IMR-90 (cell line): ENCODE measurements at regions not wholly inside any gene's neighbourhood (a gene's known extent, or its start where the extent isn't known, plus 50 kb on each side); places are given as distances from the start of the nearest gene placed in this dataset.

Experiments
- ATAC-seq: fragments of 200-7000 bp; cut with Tn5 transposase; 2 replicates; pipeline ENCODE4 v1.9.1; 2020; ENCODE audit warnings: low read depth, mild to moderate bottlenecking, moderate library complexity
- BruUV-seq: library from RNA; stranded (reverse); fragments of 400-500 nt; replicated peaks from 2 replicates; lab custom pipeline; 2021; lab: Mats Ljungman, UMichigan
- CTCF ChIA-PET: fragments of 300-600 bp; formaldehyde crosslinking; extraction: SDS; loops from one replicate; lab custom pipeline; 2021; ENCODE audit warnings: antibody characterized with exemption; lab: Yijun Ruan, JAX
- POLR2A ChIA-PET: fragments of 300-600 bp; sonication (Branson Sonifier 250); formaldehyde crosslinking; loops from one replicate; lab custom pipeline; 2022; ENCODE audit warnings: antibody characterized with exemption; ENCODE audit not compliant: unreplicated experiment; lab: Charles Lee
- DNase-seq: peaks from one replicate; pipeline ENCODE4 v3.0.0; 2013
- H2AFZ ChIP-seq: replicated peaks from 2 replicates; pipeline ENCODE3; 2013; ENCODE audit warnings: low read length, mild to moderate bottlenecking; ENCODE audit not compliant: poor library complexity
- H2AK5ac ChIP-seq: 2 replicates; pipeline ENCODE4 v1.6.1; 2013; ENCODE audit warnings: low read depth, low read length, inconsistent platforms
- H2AK9ac ChIP-seq: replicated peaks from 2 replicates; pipeline ENCODE3; 2013; ENCODE audit warnings: mild to moderate bottlenecking, low read depth, low read length, moderate library complexity; ENCODE audit not compliant: poor library complexity
- H2BK120ac ChIP-seq: 2 replicates; pipeline ENCODE4 v1.6.1; 2013; ENCODE audit warnings: low read depth, low read length, inconsistent platforms
- H2BK15ac ChIP-seq: 3 replicates; pipeline ENCODE4 v1.6.1; 2013; ENCODE audit warnings: low read depth, low read length, inconsistent platforms
- H2BK20ac ChIP-seq: 2 replicates; pipeline ENCODE4 v1.6.1; 2013; ENCODE audit warnings: low read depth, mild to moderate bottlenecking, inconsistent platforms, low read length, moderate library complexity
- H2BK5ac ChIP-seq: 2 replicates; pipeline ENCODE4 v1.6.1; 2013; ENCODE audit warnings: mild to moderate bottlenecking, low read depth, low read length, inconsistent platforms; ENCODE audit not compliant: poor library complexity, severe bottlenecking
- H3K14ac ChIP-seq: replicated peaks from 2 replicates; pipeline ENCODE4 v1.6.1; 2013; ENCODE audit warnings: low read depth, low read length, inconsistent platforms
- H3K18ac ChIP-seq: 2 replicates; pipeline ENCODE4 v1.6.1; 2013; ENCODE audit warnings: low read depth, low read length, control low read depth
- H3K23ac ChIP-seq: 2 replicates; pipeline ENCODE4 v1.6.1; 2013; ENCODE audit warnings: low read depth, low read length, inconsistent platforms
- H3K27ac ChIP-seq: 2 replicates; pipeline ENCODE4 v1.5.1; 2013; ENCODE audit warnings: mild to moderate bottlenecking, control low read depth, low read length; ENCODE audit not compliant: insufficient read depth
- H3K27me3 ChIP-seq: 2 replicates; pipeline ENCODE4 v1.6.1; 2013; ENCODE audit warnings: low read length; ENCODE audit not compliant: control insufficient read depth, insufficient read depth
- H3K36me3 ChIP-seq: 2 replicates; pipeline ENCODE4 v1.6.1; 2013; ENCODE audit warnings: low read length, mixed read lengths; ENCODE audit not compliant: control insufficient read depth, insufficient read depth
- H3K4ac ChIP-seq: 2 replicates; pipeline ENCODE4 v1.6.1; 2013; ENCODE audit warnings: low read depth, low read length, inconsistent platforms
- H3K4me1 ChIP-seq: 2 replicates; pipeline ENCODE4 v1.6.1; 2013; ENCODE audit warnings: low read length, mixed read lengths; ENCODE audit not compliant: control insufficient read depth, insufficient read depth
- H3K4me2 ChIP-seq: 2 replicates; pipeline ENCODE4 v1.6.1; 2013; ENCODE audit warnings: low read depth, mild to moderate bottlenecking, control low read depth, low read length, moderate library complexity
- H3K4me3 ChIP-seq: 2 replicates; pipeline ENCODE4 v1.5.1; 2013; ENCODE audit warnings: low read depth, mild to moderate bottlenecking, control low read depth, low read length, moderate library complexity; ENCODE audit not compliant: insufficient read depth
- H3K56ac ChIP-seq: 2 replicates; pipeline ENCODE4 v1.6.1; 2013; ENCODE audit warnings: low read length, inconsistent platforms; ENCODE audit not compliant: insufficient read depth; ENCODE audit errors: extremely low read depth
- H3K79me1 ChIP-seq, 2 experiments: 2 replicates each; pipeline ENCODE4 v1.6.1; 2013; ENCODE audit warnings: low read length in 2 of 2, inconsistent platforms in 1 of 2, low read depth in 1 of 2
- H3K9ac ChIP-seq: 2 replicates; pipeline ENCODE4 v1.6.1; 2013; ENCODE audit warnings: low read depth, low read length, control low read depth
- H3K9me1 ChIP-seq: 2 replicates; pipeline ENCODE4 v1.6.1; 2013; ENCODE audit warnings: low read length, inconsistent platforms; ENCODE audit not compliant: insufficient read depth
- H3K9me3 ChIP-seq: 2 replicates; pipeline ENCODE4 v1.6.1; 2013; ENCODE audit warnings: low read length; ENCODE audit not compliant: control insufficient read depth, insufficient read depth
- H4K20me1 ChIP-seq: 2 replicates; pipeline ENCODE4 v1.6.1; 2013; ENCODE audit warnings: low read length, inconsistent platforms; ENCODE audit not compliant: insufficient read depth
- H4K5ac ChIP-seq: 2 replicates; pipeline ENCODE4 v1.6.1; 2013; ENCODE audit warnings: mild to moderate bottlenecking, low read depth, low read length, control low read depth
- H4K8ac ChIP-seq, 2 experiments: 2 replicates each; pipeline ENCODE4 v1.6.1; 2013; ENCODE audit warnings: low read depth in 2 of 2, low read length in 2 of 2, control low read depth in 1 of 2, inconsistent platforms in 1 of 2
- H4K91ac ChIP-seq: 2 replicates; pipeline ENCODE4 v1.6.1; 2013; ENCODE audit warnings: low read depth, low read length, inconsistent platforms; ENCODE audit not compliant: insufficient read depth
- FOS ChIP-seq: fragments of 150-350 bp; IDR thresholded peaks from 2 replicates; pipeline ENCODE4 v1.6.1; 2016; ENCODE audit warnings: low read depth, low read length
- MAZ ChIP-seq: IDR thresholded peaks from 2 replicates; pipeline ENCODE4 v1.6.1; 2012; ENCODE audit warnings: low read depth, mild to moderate bottlenecking, low read length, improper control_type of control experiment, moderate library complexity, borderline replicate concordance
- POLR2A ChIP-seq: IDR thresholded peaks from 2 replicates; pipeline ENCODE4 v1.6.1; 2012; ENCODE audit warnings: mild to moderate bottlenecking, low read depth, low read length
- RAD21 ChIP-seq: IDR thresholded peaks from 2 replicates; pipeline ENCODE4 v1.6.1; 2012; ENCODE audit warnings: low read length, improper control_type of control experiment
- RCOR1 ChIP-seq: IDR thresholded peaks from 2 replicates; pipeline ENCODE4 v1.6.1; 2012; ENCODE audit warnings: mild to moderate bottlenecking, low read length, improper control_type of control experiment; ENCODE audit not compliant: insufficient replicate concordance
- RFX5 ChIP-seq: IDR thresholded peaks from 2 replicates; pipeline ENCODE4 v1.8.0; 2012; ENCODE audit warnings: low read depth, mild to moderate bottlenecking, low read length, moderate library complexity
- SMC3 ChIP-seq: fragments of 150-350 bp; IDR thresholded peaks from 2 replicates; pipeline ENCODE4 v1.6.1; 2016; ENCODE audit warnings: low read depth, mild to moderate bottlenecking, antibody characterized with exemption, low read length, moderate library complexity
- WGBS, 2 experiments: methylation state at CpG; one replicate each; pipeline versions ENCODE4 v1.1.5 to v1.1.7; 2013; ENCODE audit warnings: missing lambda C conversion rate in 2 of 2; ENCODE audit not compliant: insufficient read length in 1 of 2; ENCODE audit errors: extremely low coverage in 2 of 2; 5-methylcytosine and 5-hydroxymethylcytosine counted together
- dilution Hi-C: fragments of 300-500 bp; cut with HindIII; formaldehyde crosslinking; loops from one replicate; pipeline ENCODE4 v1.14.3; 2018; ENCODE audit warnings: low sequenced_read_pairs; ENCODE audit not compliant: unreplicated experiment
- in situ Hi-C: fragments of 300-500 bp; cut with MboI; formaldehyde crosslinking; loops from 3 replicates; pipeline ENCODE4 v1.14.3; 2019; ENCODE audit warnings: low sequenced_read_pairs, inconsistent platforms, mixed read lengths
- intact Hi-C: fragments of 100-400 bp; cut with micrococcal nuclease; formaldehyde crosslinking; loops from 2 replicates; pipeline ENCODE4 v1.10.0; 2022
- TF ChIP-seq, protein P1 (sequence below): fragments of 150-350 bp; IDR thresholded peaks from 2 replicates; pipeline ENCODE4 v1.6.1; 2016; ENCODE audit warnings: low read depth, mild to moderate bottlenecking, low read length, moderate library complexity, borderline replicate concordance

DNA sequence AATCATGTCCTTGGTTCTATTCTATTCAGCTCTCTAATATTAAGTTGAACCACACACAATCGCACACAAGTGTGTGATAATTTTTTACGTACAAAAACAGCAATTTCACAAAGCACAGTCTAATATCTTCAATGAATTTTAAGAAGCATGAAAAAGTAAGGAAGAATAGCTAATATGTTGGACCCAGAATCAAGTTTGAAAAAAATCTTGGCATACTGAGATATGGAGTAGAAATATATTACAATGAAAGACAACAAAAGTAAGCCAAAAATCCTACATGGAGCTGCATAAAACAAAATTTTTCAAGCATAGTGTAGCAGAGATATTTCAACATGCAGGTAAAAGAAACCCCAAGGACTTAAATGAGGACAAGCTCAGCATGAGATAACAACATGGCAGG, 219.1 kb upstream of the RND3 start:
- no peak overlapping the region for H2BK5ac ChIP-seq
- H3K14ac ChIP-seq = no peak overlapping the region
- no peak overlapping the region for H3K4me3 ChIP-seq
- H3K9me3 ChIP-seq = no peaks in the 10 kb centered on the region
- in situ Hi-C loops = no loop called here
- ChIA-PET CTCF (no interaction called here), POLR2A (no interaction called here)
- H2AK9ac ChIP-seq = no peak overlapping the region
- intact Hi-C loops = no loop called here
- H3K18ac ChIP-seq = no peak overlapping the region
- H2BK120ac ChIP-seq = no peak overlapping the region
- H3K36me3 ChIP-seq = no peaks in the 10 kb centered on the region
- dilution Hi-C loops = no loop called here
- no peaks in the 10 kb centered on the region for H3K4me1 ChIP-seq
- WGBS, 2 experiments = no CpG with 5 or more reads among the region's 2 CpGs
- H3K4ac ChIP-seq = no peak overlapping the region
- no peak overlapping the region for H2AFZ ChIP-seq
- H2BK15ac ChIP-seq = no peak overlapping the region
- BruUV-seq = no TSS peak
- ATAC-seq (no peak), DNase-seq (no peak)
- no peaks in the 10 kb centered on the region for H3K79me1 ChIP-seq
- H3K4me2 ChIP-seq = no peak overlapping the region
- H3K27me3 ChIP-seq = no peaks in the 10 kb centered on the region
- H3K56ac ChIP-seq = no peak overlapping the region
- H4K5ac ChIP-seq = no peak overlapping the region; the same call in 1 of the 2 replicates
- H2AK5ac ChIP-seq = no peak overlapping the region
- no peak for TF ChIP-seq RAD21
- no peak for TF ChIP-seq FOS
- no peak for TF ChIP-seq POLR2A
- no peak for TF ChIP-seq RFX5
- TF ChIP-seq SMC3 = no peak
- no peak for TF ChIP-seq MAZ
- TF ChIP-seq RCOR1 = no peak
- TF ChIP-seq, protein P1, sequence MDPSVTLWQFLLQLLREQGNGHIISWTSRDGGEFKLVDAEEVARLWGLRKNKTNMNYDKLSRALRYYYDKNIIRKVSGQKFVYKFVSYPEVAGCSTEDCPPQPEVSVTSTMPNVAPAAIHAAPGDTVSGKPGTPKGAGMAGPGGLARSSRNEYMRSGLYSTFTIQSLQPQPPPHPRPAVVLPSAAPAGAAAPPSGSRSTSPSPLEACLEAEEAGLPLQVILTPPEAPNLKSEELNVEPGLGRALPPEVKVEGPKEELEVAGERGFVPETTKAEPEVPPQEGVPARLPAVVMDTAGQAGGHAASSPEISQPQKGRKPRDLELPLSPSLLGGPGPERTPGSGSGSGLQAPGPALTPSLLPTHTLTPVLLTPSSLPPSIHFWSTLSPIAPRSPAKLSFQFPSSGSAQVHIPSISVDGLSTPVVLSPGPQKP = no peak
- H2BK20ac ChIP-seq = no peak overlapping the region
- H3K9ac ChIP-seq = no peak overlapping the region
- no peak overlapping the region for H4K8ac ChIP-seq
- no peak overlapping the region for H4K91ac ChIP-seq
- H3K9me1 ChIP-seq = no peaks in the 10 kb centered on the region; the same call in 1 of the 2 replicates
- H4K20me1 ChIP-seq = no peaks in the 10 kb centered on the region
- H3K27ac ChIP-seq = no peak overlapping the region
- no peak overlapping the region for H3K23ac ChIP-seq
